GM18505 (cell line): ENCODE measurements at regions not wholly inside any gene's neighbourhood (a gene's known extent, or its start where the extent isn't known, plus 50 kb on each side); places are given as distances from the start of the nearest gene placed in this dataset.

Experiments used
- ATAC-seq: cut with Tn5 transposase; IDR thresholded peaks from one replicate; pipeline ENCODE4 v1.9.1; 2021; ENCODE audit not compliant: unreplicated experiment
- POLR2A ChIP-seq: IDR thresholded peaks from 4 replicates; pipeline ENCODE4 v1.6.1; 2011; ENCODE audit warnings: borderline replicate concordance; ENCODE audit not compliant: insufficient read depth, insufficient read length; ENCODE audit errors: extremely low read depth

- no peak for TF ChIP-seq POLR2A
- ATAC-seq = no peak
These were observed 942.6 kb downstream of the KCNJ2 start for GRCh38 chr17:71111934-71112333.

- TF ChIP-seq POLR2A = no peak
- ATAC-seq = no peak
These were observed 944.0 kb downstream of the KCNJ2 start for GRCh38 chr17:71113347-71113746.

GRCh38 chr17:71114911-71115668 lies 945.8 kb downstream of the KCNJ2 start:
- no peak for TF ChIP-seq POLR2A
- no peak for ATAC-seq

- no peak for TF ChIP-seq POLR2A
These were observed 946.3 kb downstream of the KCNJ2 start for GRCh38 chr17:71115669-71115972.

GRCh38 chr17:71117466-71117865 lies 948.1 kb downstream of the KCNJ2 start:
- TF ChIP-seq POLR2A = no peak
- no peak for ATAC-seq

More at GRCh38 chr17:71115669-71115972, 946.3 kb downstream of the KCNJ2 start:
- no peak for ATAC-seq

- no peak for TF ChIP-seq POLR2A
- no peak for ATAC-seq
These were observed 948.7 kb downstream of the KCNJ2 start for GRCh38 chr17:71118039-71118438.

GRCh38 chr17:71127416-71127815 lies 958.1 kb downstream of the KCNJ2 start:
- TF ChIP-seq POLR2A = no peak
- no peak for ATAC-seq

- no peak for TF ChIP-seq POLR2A
- no peak for ATAC-seq
These were observed 973.0 kb downstream of the KCNJ2 start for GRCh38 chr17:71142333-71142732.

GRCh38 chr17:71145486-71145885 lies 975.3 kb upstream of the SOX9 start:
- no peak for TF ChIP-seq POLR2A
- no peak for ATAC-seq

- no peak for ATAC-seq
These were observed 972.9 kb upstream of the SOX9 start for GRCh38 chr17:71147906-71148305.

GRCh38 chr17:71149607-71150006 lies 971.2 kb upstream of the SOX9 start:
- no peak for TF ChIP-seq POLR2A
- ATAC-seq = no peak

More at GRCh38 chr17:71147906-71148305, 972.9 kb upstream of the SOX9 start:
- TF ChIP-seq POLR2A = no peak

GRCh38 chr17:71157297-71157696 lies 963.5 kb upstream of the SOX9 start:
- no peak for TF ChIP-seq POLR2A
- ATAC-seq = no peak

GRCh38 chr17:71158437-71158836 lies 962.4 kb upstream of the SOX9 start:
- no peak for ATAC-seq

GRCh38 chr17:71163121-71163812 lies 957.6 kb upstream of the SOX9 start:
- ATAC-seq = no peak
- no peak for TF ChIP-seq POLR2A

More at GRCh38 chr17:71158437-71158836, 962.4 kb upstream of the SOX9 start:
- no peak for TF ChIP-seq POLR2A

GRCh38 chr17:71163813-71164122 lies 957.1 kb upstream of the SOX9 start:
- no peak for TF ChIP-seq POLR2A
- ATAC-seq = no peak

GRCh38 chr17:71164561-71164960 lies 956.3 kb upstream of the SOX9 start:
- ATAC-seq = no peak
- no peak for TF ChIP-seq POLR2A
